ENCODE measurements at regions not wholly inside any gene's neighbourhood (a gene's known extent, or its start where the extent isn't known, plus 50 kb on each side); places are given as distances from the start of the nearest gene placed in this dataset.

GRCh38 chr15:77774350-77774749, 141.6 kb upstream of the LINGO1 start:
- Histone ChIP-seq H3K36me3 (ENCODE audit: control insufficient read depth in 2 of 4, insufficient read depth in 4 of 4, low read length in 3 of 4) (no peaks in the 10 kb centered on the region), H3K79me2 (ENCODE audit: control insufficient read depth in 1 of 2, insufficient read depth in 2 of 2, low read length in 2 of 2) (no peaks in the 10 kb centered on the region), H3K9ac (replicated peaks in 1 of 4; ENCODE audit: extremely low read depth in 1 of 4, low read depth in 3 of 4, low read length in 3 of 4) (no peak overlapping the region), H2BK12ac (ENCODE audit: low read depth, low read length) (no peak overlapping the region), H3K79me1 (ENCODE audit: low read depth, low read length) (no peaks in the 10 kb centered on the region), H2BK120ac (replicated peaks; ENCODE audit: low read depth, low read length) (no peak overlapping the region), H3K23me2 (ENCODE audit: low read depth, low read length) (no peaks in the 10 kb centered on the region; the same call in 1 of the 2 replicates), H3K9me3 (ENCODE audit: insufficient read depth in 2 of 2, low read depth in 1 of 2, low read length in 1 of 2) (0 out of 4 replicates have a peak, but pooled peaks cover 0 to 3% of the 10 kb centered on the region in 2 experiments), H4K5ac (ENCODE audit: insufficient read length, low read depth, low read length) (no peak overlapping the region), H3K4me3 (ENCODE audit: extremely low read depth in 1 of 4, insufficient read depth in 2 of 4, low read depth in 3 of 4, low read length in 4 of 4) (no peak overlapping the region), H3K27me3 (replicated peaks in 1 of 4; ENCODE audit: control insufficient read depth in 3 of 4, extremely low read depth in 1 of 4, insufficient read depth in 3 of 4, low read length in 3 of 4) (no peaks in the 10 kb centered on the region), H4K91ac (replicated peaks; ENCODE audit: insufficient read length, low read length) (no peak overlapping the region), H3K4ac (replicated peaks; ENCODE audit: insufficient read length, low read depth, low read length) (no peak overlapping the region), H4K20me1 (replicated peaks in 1 of 2; ENCODE audit: control insufficient read depth in 1 of 2, insufficient read depth in 2 of 2, low read length in 2 of 2) (no peaks in the 10 kb centered on the region), H3K18ac (ENCODE audit: extremely low read depth, low read length) (no peak overlapping the region), H3K4me2 (ENCODE audit: insufficient read depth in 1 of 2, low read depth in 2 of 2, low read length in 2 of 2) (no peak overlapping the region), H3K4me1 (replicated peaks in 1 of 4; ENCODE audit: control insufficient read depth in 3 of 4, insufficient read depth in 4 of 4, low read length in 3 of 4) (peaks cover 0 to 3% (median 0%) of the 10 kb centered on the region in 4 experiments; a peak in 1 of 7 replicates), H2AK5ac (ENCODE audit: low read depth, low read length) (no peak overlapping the region), H3K14ac (ENCODE audit: insufficient read length) (no peak overlapping the region), H3K23ac (ENCODE audit: insufficient read length) (no peak overlapping the region), H3K56ac (replicated peaks; ENCODE audit: insufficient read length, low read depth, low read length) (no peak overlapping the region), H2BK5ac (ENCODE audit: low read depth, low read length) (no peak overlapping the region; the same call in 1 of the 2 replicates), H2BK20ac (ENCODE audit: low read length) (no peak overlapping the region), H3K27ac (ENCODE audit: low read depth, low read length) (no peak overlapping the region), H4K8ac (ENCODE audit: extremely low read depth, insufficient read depth, low read length) (no peak overlapping the region), H2BK15ac (ENCODE audit: low read length) (no peak overlapping the region), H2AFZ (ENCODE audit: low read length) (no peak overlapping the region)
- ChIA-PET POLR2A (ENCODE audit: partially characterized antibody) (no interaction called here), CTCF (ENCODE audit: partially characterized antibody) (interaction anchor here (1.5 to 6.5 kb wide), 5 partner anchors 12 to 119 kb away, joined by 3 to 60 read pairs (median 10); no protein-coding TSS in a partner anchor)
- DNase-seq (ENCODE audit: low read depth in 1 of 2, low spot score in 2 of 2) (no peak), FAIRE-seq (no peak)
- TF ChIP-seq JUND (IDR thresholded peaks at IDR 0.05; ENCODE audit: low read length): no peak
- TF ChIP-seq EZH2 (IDR thresholded peaks at IDR 0.05; ENCODE audit: low read depth, low read length, severe bottlenecking): no peak
- TF ChIP-seq SUZ12 (IDR thresholded peaks at IDR 0.05; ENCODE audit: low read length): no peak
- TF ChIP-seq GABPA (IDR thresholded peaks at IDR 0.05; ENCODE audit: borderline replicate concordance, insufficient read depth, low read length): no peak
- no peak for TF ChIP-seq NANOG (IDR thresholded peaks at IDR 0.05; ENCODE audit: insufficient read depth, low read depth, low read length, poor library complexity, severe bottlenecking)
- TF ChIP-seq BRCA1 (IDR thresholded peaks at IDR 0.05; ENCODE audit: low read depth, low read length): no peak
- TF ChIP-seq PHF8 (conservative IDR thresholded peaks at IDR 0.05; ENCODE audit: low read depth, low read length): no peak
- TF ChIP-seq CHD1 (IDR thresholded peaks at IDR 0.05; ENCODE audit: low read depth, low read length): no peak
- no peak for TF ChIP-seq ZNF274 (IDR thresholded peaks at IDR 0.05; ENCODE audit: borderline replicate concordance, extremely low read depth, low read length)
- TF ChIP-seq SIRT6 (IDR thresholded peaks at IDR 0.05; ENCODE audit: low read length): no peak
- TF ChIP-seq POLR2A (IDR thresholded peaks at IDR 0.05; ENCODE audit: control extremely low read depth in 1 of 2, low read depth in 2 of 2, low read length in 2 of 2): no peak
- TF ChIP-seq EGR1 (IDR thresholded peaks at IDR 0.05; ENCODE audit: borderline replicate concordance, low read depth, low read length): no peak
- no peak for TF ChIP-seq TEAD4 (IDR thresholded peaks at IDR 0.05; ENCODE audit: low read depth, low read length)
- WGBS, 2 experiments (ENCODE audit: extremely low coverage in 1 of 2, insufficient coverage in 1 of 2, insufficient read length in 1 of 2, insufficient replicate concordance in 2 of 2, low coverage in 1 of 2, low lambda C conversion rate in 2 of 2, missing lambda C conversion rate in 1 of 2): 92% methylated on average over 8 of the region's 8 CpGs; no CpG with 5 or more reads in 1 of the 2 experiments

Measured in H1 (cell line).